Posterior vena cava (tissue), 2 donors: ENCODE measurements at regions not wholly inside any gene's neighbourhood (a gene's known extent, or its start where the extent isn't known, plus 50 kb on each side); places are given as distances from the start of the nearest gene placed in this dataset.

ENCODE experiments used
- DNase-seq: peaks from one replicate; pipeline ENCODE4 v3.0.0-alpha.2; 2020; ENCODE audit warnings: low spot score
- intact Hi-C, 2 donors: fragments of 100-400 bp; cut with DNase I; formaldehyde crosslinking; loops; one replicate each; pipeline versions ENCODE4 v1.14.1 to v1.14.2; 2022 to 2023
- donor health status: DM: yes; HTN: yes; CAD: no.
- donor health status: DM: yes; HTN: yes; CAD: no.

- intact Hi-C loops, result no loop called here
Observed at GRCh38 chr4:74635074-74635473, 159.2 kb downstream of the BTC start.

GRCh38 chr4:74635490-74636123, 158.7 kb downstream of the BTC start:
- DNase-seq, result no peak
- intact Hi-C loops, result no loop called here

More at GRCh38 chr4:74635074-74635473, 159.2 kb downstream of the BTC start:
- no peak for DNase-seq

- intact Hi-C loops, result no loop called here
- no peak for DNase-seq
Observed at GRCh38 chr4:74638001-74638400, 156.3 kb downstream of the BTC start.

- DNase-seq, result no peak
- intact Hi-C loops, result no loop called here
Observed at GRCh38 chr4:74638689-74639088, 155.6 kb downstream of the BTC start.

- intact Hi-C loops, result no loop called here
- no peak for DNase-seq
Observed at GRCh38 chr4:74640111-74640903, 154.0 kb downstream of the BTC start.

GRCh38 chr4:74642006-74642405, 152.3 kb downstream of the BTC start:
- intact Hi-C loops, result no loop called here
- no peak for DNase-seq

GRCh38 chr4:74649193-74649592, 145.1 kb downstream of the BTC start:
- intact Hi-C loops, result no loop called here
- no peak for DNase-seq

- no peak for DNase-seq
- intact Hi-C loops, result no loop called here
Observed at GRCh38 chr4:74651198-74651597, 143.1 kb downstream of the BTC start.

GRCh38 chr4:74653331-74654229, 140.7 kb downstream of the BTC start:
- DNase-seq, result no peak
- intact Hi-C loops, result no loop called here

GRCh38 chr4:74654230-74654681, 140.1 kb downstream of the BTC start:
- intact Hi-C loops, result no loop called here
- no peak for DNase-seq

GRCh38 chr4:74656596-74656995, 137.7 kb downstream of the BTC start:
- intact Hi-C loops, result no loop called here
- no peak for DNase-seq

GRCh38 chr4:74658116-74658515, 136.2 kb downstream of the BTC start:
- no peak for DNase-seq
- intact Hi-C loops, result no loop called here

- intact Hi-C loops, result no loop called here
- DNase-seq, result no peak
Observed at GRCh38 chr4:74659576-74660411, 134.5 kb downstream of the BTC start.

GRCh38 chr4:74660866-74661265, 133.5 kb downstream of the BTC start:
- intact Hi-C loops, result no loop called here
- no peak for DNase-seq

- intact Hi-C loops, result no loop called here
- DNase-seq, result no peak
Observed at GRCh38 chr4:74661427-74662201, 132.7 kb downstream of the BTC start.

GRCh38 chr4:74663631-74664030, 130.7 kb downstream of the BTC start:
- no peak for DNase-seq
- intact Hi-C loops, result no loop called here

- no peak for DNase-seq
- intact Hi-C loops, result no loop called here
Observed at GRCh38 chr4:74665346-74665745, 129.0 kb downstream of the BTC start.

- intact Hi-C loops, result no loop called here
- DNase-seq, result no peak
Observed at GRCh38 chr4:74665876-74666275, 128.4 kb downstream of the BTC start.
